ENCODE measurements at regions not wholly inside any gene's neighbourhood (a gene's known extent, or its start where the extent isn't known, plus 50 kb on each side); places are given as distances from the start of the nearest gene placed in this dataset.

DNA sequence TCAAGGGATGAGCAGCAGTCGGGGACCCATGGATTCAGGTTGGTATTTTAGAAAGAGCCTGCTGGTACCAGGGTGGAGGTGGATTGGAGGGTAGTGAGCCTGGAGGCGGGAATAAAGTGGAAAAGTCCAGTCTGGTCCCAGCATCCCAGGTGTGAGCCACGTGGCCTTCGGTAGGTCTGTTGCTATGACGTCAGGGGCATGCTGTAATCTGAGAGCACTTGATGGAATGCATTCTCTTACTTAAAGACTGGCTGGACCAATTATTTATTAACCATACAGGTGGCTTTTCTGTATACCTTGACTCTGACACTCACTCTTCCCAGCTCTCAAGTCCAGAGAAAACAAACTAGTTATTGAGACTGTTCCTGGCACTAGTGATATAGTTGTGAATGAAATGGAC, 389.9 kb upstream of the RGMA start:
- H3K36me3 ChIP-seq: no peaks in the 10 kb centered on the region
- TF ChIP-seq, protein P1, sequence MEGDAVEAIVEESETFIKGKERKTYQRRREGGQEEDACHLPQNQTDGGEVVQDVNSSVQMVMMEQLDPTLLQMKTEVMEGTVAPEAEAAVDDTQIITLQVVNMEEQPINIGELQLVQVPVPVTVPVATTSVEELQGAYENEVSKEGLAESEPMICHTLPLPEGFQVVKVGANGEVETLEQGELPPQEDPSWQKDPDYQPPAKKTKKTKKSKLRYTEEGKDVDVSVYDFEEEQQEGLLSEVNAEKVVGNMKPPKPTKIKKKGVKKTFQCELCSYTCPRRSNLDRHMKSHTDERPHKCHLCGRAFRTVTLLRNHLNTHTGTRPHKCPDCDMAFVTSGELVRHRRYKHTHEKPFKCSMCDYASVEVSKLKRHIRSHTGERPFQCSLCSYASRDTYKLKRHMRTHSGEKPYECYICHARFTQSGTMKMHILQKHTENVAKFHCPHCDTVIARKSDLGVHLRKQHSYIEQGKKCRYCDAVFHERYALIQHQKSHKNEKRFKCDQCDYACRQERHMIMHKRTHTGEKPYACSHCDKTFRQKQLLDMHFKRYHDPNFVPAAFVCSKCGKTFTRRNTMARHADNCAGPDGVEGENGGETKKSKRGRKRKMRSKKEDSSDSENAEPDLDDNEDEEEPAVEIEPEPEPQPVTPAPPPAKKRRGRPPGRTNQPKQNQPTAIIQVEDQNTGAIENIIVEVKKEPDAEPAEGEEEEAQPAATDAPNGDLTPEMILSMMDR (IDR thresholded peaks at IDR 0.05): no peak
- no peak for TF ChIP-seq POLR2A (IDR thresholded peaks at IDR 0.05)
- H3K27ac ChIP-seq: no peak overlapping the region
- H3K4me1 ChIP-seq: no peaks in the 10 kb centered on the region
- DNase-seq (ENCODE audit: low spot score in 2 of 2): no peak
- no peak overlapping the region for H3K4me3 ChIP-seq
- no peaks in the 10 kb centered on the region for H3K9me3 ChIP-seq
- intact Hi-C loops (cut with DNase I; ENCODE audit: low total_unique reads): no loop called here
- no peaks in the 10 kb centered on the region for H3K27me3 ChIP-seq

DNA sequence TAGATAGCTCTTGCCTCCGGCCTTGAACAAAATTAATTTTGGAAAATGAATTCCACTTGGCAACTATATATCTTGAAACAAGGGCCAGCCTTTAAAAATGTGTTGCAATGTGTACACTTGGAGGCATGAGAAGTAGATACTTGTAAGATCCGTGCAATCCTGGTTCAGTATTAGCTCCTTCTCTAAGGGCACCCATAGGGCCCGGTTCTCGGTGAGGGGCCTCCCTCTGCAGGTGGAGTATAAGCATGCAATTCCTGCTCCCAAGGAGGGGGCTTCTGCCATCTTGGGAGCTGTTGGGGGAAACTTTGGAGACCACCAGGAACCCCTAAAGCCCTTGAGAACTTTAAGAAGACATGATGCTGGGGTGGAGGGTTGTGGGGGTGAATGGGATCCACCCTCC, 388.7 kb upstream of the RGMA start:
- TF ChIP-seq, protein P1 (IDR thresholded peaks at IDR 0.05): no peak
- TF ChIP-seq POLR2AphosphoS5 (IDR thresholded peaks at IDR 0.05) (no peak), POLR2A (IDR thresholded peaks at IDR 0.05) (no peak)
- no peak for DNase-seq (ENCODE audit: low spot score in 2 of 2)
- H3K9me3 ChIP-seq: no peaks in the 10 kb centered on the region

DNA sequence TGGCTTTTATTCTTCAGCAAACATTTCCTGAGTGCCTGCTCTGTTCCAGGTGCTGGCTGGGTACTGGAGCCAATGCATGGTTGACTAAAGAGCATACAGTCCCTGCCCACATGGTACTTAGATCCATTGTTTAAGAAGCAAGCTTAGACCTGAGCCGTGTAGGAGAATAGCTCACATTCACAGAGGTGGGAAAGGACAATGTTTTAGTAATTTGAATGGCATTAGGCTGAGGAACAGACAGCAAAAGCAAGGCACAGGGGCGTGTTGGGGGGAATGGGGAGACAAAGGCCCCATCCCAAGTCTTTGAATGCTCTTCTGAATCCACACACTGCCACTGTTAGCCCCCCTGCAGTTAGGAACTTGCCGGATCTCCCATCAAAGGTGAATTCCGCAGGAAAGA, 388.2 kb upstream of the RGMA start:
- Histone ChIP-seq H3K27me3 (no peaks in the 10 kb centered on the region), H3K36me3 (no peaks in the 10 kb centered on the region), H3K9me3 (no peaks in the 10 kb centered on the region), H3K4me1 (no peaks in the 10 kb centered on the region), H3K27ac (no peak overlapping the region), H3K4me3 (no peak overlapping the region)
- intact Hi-C loops (cut with DNase I; ENCODE audit: low total_unique reads): no loop called here
- DNase-seq (ENCODE audit: low spot score in 2 of 2): no peak
- TF ChIP-seq POLR2AphosphoS5 (IDR thresholded peaks at IDR 0.05) (no peak), POLR2A (IDR thresholded peaks at IDR 0.05) (no peak)
- TF ChIP-seq, protein P1 (IDR thresholded peaks at IDR 0.05): no peak

More for the DNA sequence above, 388.7 kb upstream of the RGMA start:
- intact Hi-C loops (cut with DNase I; ENCODE audit: low total_unique reads): no loop called here
- no peak overlapping the region for H3K4me3 ChIP-seq
- H3K4me1 ChIP-seq: no peaks in the 10 kb centered on the region
- no peaks in the 10 kb centered on the region for H3K36me3 ChIP-seq
- no peaks in the 10 kb centered on the region for H3K27me3 ChIP-seq
- H3K27ac ChIP-seq: no peak overlapping the region

DNA sequence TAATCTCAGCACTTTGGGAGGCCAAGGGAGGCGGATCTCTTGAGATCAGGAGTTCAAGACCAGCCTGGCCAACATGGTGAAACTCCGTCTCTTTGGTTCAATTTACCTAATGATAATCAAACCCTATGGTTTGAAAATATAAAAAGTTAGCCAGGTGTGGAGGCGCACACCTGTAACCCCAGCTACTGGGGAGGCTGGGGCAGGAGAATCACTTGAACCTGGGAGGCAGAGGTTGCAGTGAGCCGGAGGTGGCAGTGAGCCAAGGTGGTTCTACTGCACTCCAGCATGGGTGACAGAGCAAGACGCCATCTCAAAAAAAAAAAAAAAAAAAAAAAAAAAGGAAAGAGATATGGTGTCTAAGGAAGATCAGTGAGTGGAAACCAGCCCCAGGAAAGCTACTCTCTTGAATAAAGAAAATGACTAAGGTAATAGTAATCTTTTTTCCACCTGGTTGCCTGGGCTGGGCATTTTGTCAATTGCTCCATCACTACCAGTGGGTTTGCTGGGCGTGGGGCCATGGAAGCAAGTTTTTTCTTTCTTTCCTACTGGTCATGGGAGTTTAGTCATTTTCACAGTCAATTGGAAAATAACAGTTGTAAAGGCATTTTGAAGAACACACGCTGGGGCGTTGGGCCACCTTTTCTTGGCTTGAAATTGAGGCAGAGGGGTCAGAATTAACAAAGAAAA, 387.6 kb upstream of the RGMA start:
- Histone ChIP-seq H3K9me3 (no peaks in the 10 kb centered on the region), H3K4me3 (no peak overlapping the region), H3K4me1 (no peaks in the 10 kb centered on the region), H3K27me3 (no peaks in the 10 kb centered on the region), H3K27ac (no peak overlapping the region), H3K36me3 (no peaks in the 10 kb centered on the region)
- TF ChIP-seq POLR2AphosphoS5 (IDR thresholded peaks at IDR 0.05): no peak
- TF ChIP-seq, protein P1 (IDR thresholded peaks at IDR 0.05): no peak
- TF ChIP-seq POLR2A (IDR thresholded peaks at IDR 0.05): no peak
- no peak for DNase-seq (ENCODE audit: low spot score in 2 of 2)
- intact Hi-C loops (cut with DNase I; ENCODE audit: low total_unique reads): no loop called here

DNA sequence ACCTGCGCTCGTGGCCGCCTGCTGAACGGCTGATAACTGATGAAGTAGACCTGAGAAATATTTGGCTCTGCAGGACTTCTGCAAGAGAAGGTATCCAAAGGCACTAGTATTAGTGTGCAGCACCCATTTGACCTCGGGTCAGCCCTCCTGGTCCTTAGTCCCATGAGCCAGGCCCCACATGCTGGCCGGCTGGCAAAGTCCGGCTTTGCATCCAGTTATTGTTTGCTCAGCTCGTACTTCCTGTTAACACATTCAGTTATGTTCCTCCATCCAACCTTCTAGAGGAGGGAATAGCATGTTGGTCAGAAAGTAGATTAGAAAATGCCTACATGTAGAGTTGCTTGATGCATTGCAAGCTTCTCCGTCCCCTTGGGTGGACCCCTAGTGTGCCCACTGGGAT, 385.7 kb upstream of the RGMA start:
- intact Hi-C loops (cut with DNase I; ENCODE audit: low total_unique reads): no loop called here
- Histone ChIP-seq H3K4me1 (no peaks in the 10 kb centered on the region), H3K4me3 (no peak overlapping the region), H3K36me3 (no peaks in the 10 kb centered on the region), H3K27ac (no peak overlapping the region), H3K9me3 (no peaks in the 10 kb centered on the region), H3K27me3 (no peaks in the 10 kb centered on the region)
- no peak for DNase-seq (ENCODE audit: low spot score in 2 of 2)
- TF ChIP-seq POLR2AphosphoS5 (IDR thresholded peaks at IDR 0.05) (no peak), POLR2A (IDR thresholded peaks at IDR 0.05) (no peak)
- TF ChIP-seq, protein P1 (IDR thresholded peaks at IDR 0.05): no peak
